GM11168 (cell line): ENCODE measurements at regions not wholly inside any gene's neighbourhood (a gene's known extent, or its start where the extent isn't known, plus 50 kb on each side); places are given as distances from the start of the nearest gene placed in this dataset.

Source experiments
- in situ Hi-C: fragments of 300-500 bp; cut with MboI; formaldehyde crosslinking; loops from one replicate; pipeline ENCODE4 v1.12.0; 2022; ENCODE audit warnings: low sequenced_read_pairs; ENCODE audit not compliant: unreplicated experiment

GRCh38 chr9:134967547-134967930, 49.8 kb upstream of the FCN1 start:
- in situ Hi-C loops: no loop called here

- in situ Hi-C loops: no loop called here
These were observed 50.5 kb upstream of the FCN1 start for GRCh38 chr9:134968011-134968822.

- in situ Hi-C loops: no loop called here
These were observed 51.0 kb upstream of the FCN1 start for GRCh38 chr9:134968823-134969090.

GRCh38 chr9:134969156-134970045, 51.7 kb upstream of the FCN1 start:
- in situ Hi-C loops: no loop called here

GRCh38 chr9:134970198-134970597, 52.5 kb upstream of the FCN1 start:
- in situ Hi-C loops: no loop called here

- in situ Hi-C loops: no loop called here
These were observed 53.0 kb upstream of the FCN1 start for GRCh38 chr9:134970719-134971118.

GRCh38 chr9:134971196-134971595, 53.5 kb upstream of the FCN1 start:
- in situ Hi-C loops: no loop called here

GRCh38 chr9:134971696-134972095, 54.0 kb upstream of the FCN1 start:
- in situ Hi-C loops: no loop called here

- in situ Hi-C loops: no loop called here
These were observed 54.4 kb upstream of the FCN1 start for GRCh38 chr9:134972140-134972539.

GRCh38 chr9:134975253-134975652, 57.5 kb upstream of the FCN1 start:
- in situ Hi-C loops: no loop called here

GRCh38 chr9:134976403-134976802, 58.7 kb upstream of the FCN1 start:
- in situ Hi-C loops: no loop called here

- in situ Hi-C loops: no loop called here
These were observed 60.6 kb upstream of the FCN1 start for GRCh38 chr9:134978272-134978671.

- in situ Hi-C loops: loop anchor here (5.0 kb wide), 1 partner anchor 278 kb away; no protein-coding TSS in a partner anchor
These were observed 62.8 kb upstream of the FCN1 start for GRCh38 chr9:134980516-134980915.

- in situ Hi-C loops: loop anchor here (5.0 kb wide), 1 partner anchor 279 kb away; no protein-coding TSS in a partner anchor
These were observed 63.3 kb upstream of the FCN1 start for GRCh38 chr9:134980991-134981390.

- in situ Hi-C loops: loop anchor here (5.0 kb wide), 1 partner anchor 280 kb away; no protein-coding TSS in a partner anchor
These were observed 64.1 kb upstream of the FCN1 start for GRCh38 chr9:134981829-134982228.

- in situ Hi-C loops: loop anchor here (5.0 kb wide), 1 partner anchor 280 kb away; no protein-coding TSS in a partner anchor
These were observed 64.6 kb upstream of the FCN1 start for GRCh38 chr9:134982311-134982710.

GRCh38 chr9:134983074-134983473, 65.4 kb upstream of the FCN1 start:
- in situ Hi-C loops: loop anchor here (5.0 kb wide), 1 partner anchor 281 kb away; no protein-coding TSS in a partner anchor

- in situ Hi-C loops: loop anchor here (5.0 kb wide), 1 partner anchor 281 kb away; no protein-coding TSS in a partner anchor
These were observed 66.0 kb upstream of the FCN1 start for GRCh38 chr9:134983506-134984371.

- in situ Hi-C loops: loop anchor here (5.0 kb wide), 1 partner anchor 282 kb away; no protein-coding TSS in a partner anchor
These were observed 66.9 kb upstream of the FCN1 start for GRCh38 chr9:134984372-134985265.
